ENCODE measurements at regions not wholly inside any gene's neighbourhood (a gene's known extent, or its start where the extent isn't known, plus 50 kb on each side); places are given as distances from the start of the nearest gene placed in this dataset.

DNA sequence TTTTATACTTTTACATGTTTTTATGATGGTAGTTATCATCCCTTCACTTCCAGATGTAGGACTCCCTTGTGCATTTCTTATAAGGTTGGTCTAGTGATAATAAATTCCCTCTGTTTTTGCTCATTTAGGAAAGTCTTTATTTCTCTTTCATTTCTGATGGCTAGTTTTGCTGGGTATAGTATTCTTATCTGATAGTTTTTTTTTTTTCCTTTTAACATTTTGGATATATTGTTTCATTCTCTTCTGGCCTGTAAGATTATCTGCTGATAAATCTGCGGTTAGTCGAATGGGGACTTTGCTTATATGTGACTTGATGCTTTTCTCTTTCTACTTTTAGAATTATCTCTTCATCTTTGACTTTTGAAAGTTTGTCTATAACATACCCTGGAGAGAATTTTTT, 153.1 kb upstream of the MPHOSPH6 start:
- intact Hi-C loops (cut with DNase I): no loop called here
- no peak overlapping the region for H3K27ac ChIP-seq
- H3K27me3 ChIP-seq: no peaks in the 10 kb centered on the region
- H3K4me1 ChIP-seq: no peaks in the 10 kb centered on the region
- H3K36me3 ChIP-seq: no peaks in the 10 kb centered on the region
- DNase-seq: no peak
- no peak overlapping the region for H3K4me3 ChIP-seq (replicated peaks in 1 of 3)
- TF ChIP-seq, protein P1, sequence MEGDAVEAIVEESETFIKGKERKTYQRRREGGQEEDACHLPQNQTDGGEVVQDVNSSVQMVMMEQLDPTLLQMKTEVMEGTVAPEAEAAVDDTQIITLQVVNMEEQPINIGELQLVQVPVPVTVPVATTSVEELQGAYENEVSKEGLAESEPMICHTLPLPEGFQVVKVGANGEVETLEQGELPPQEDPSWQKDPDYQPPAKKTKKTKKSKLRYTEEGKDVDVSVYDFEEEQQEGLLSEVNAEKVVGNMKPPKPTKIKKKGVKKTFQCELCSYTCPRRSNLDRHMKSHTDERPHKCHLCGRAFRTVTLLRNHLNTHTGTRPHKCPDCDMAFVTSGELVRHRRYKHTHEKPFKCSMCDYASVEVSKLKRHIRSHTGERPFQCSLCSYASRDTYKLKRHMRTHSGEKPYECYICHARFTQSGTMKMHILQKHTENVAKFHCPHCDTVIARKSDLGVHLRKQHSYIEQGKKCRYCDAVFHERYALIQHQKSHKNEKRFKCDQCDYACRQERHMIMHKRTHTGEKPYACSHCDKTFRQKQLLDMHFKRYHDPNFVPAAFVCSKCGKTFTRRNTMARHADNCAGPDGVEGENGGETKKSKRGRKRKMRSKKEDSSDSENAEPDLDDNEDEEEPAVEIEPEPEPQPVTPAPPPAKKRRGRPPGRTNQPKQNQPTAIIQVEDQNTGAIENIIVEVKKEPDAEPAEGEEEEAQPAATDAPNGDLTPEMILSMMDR (IDR thresholded peaks at IDR 0.05): no peak
- no peak for TF ChIP-seq POLR2A (IDR thresholded peaks at IDR 0.05)
- H3K9me3 ChIP-seq: no peaks in the 10 kb centered on the region
- 97% methylated on average over 2 of the region's 2 CpGs for WGBS, 2 donors

DNA sequence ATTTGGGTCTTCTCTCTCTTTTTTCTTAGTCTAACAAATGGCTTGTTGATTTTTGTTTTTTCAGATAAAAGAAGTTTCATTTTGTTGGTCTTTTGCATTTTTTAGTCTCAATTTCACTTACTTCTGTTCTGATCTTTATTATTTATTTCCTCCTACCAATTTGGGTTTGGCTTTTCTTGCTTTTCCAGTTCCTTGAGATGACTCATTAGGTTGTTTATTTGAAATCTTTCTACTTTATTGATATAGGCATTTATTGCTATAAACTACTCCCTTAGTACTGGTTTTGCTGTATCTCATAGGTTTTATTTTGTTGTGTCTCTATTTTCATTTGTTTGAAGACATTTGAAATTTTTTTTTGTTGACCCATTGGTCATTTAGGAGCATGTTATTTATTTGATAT, 152.2 kb upstream of the MPHOSPH6 start:
- Histone ChIP-seq H3K4me3 (replicated peaks in 1 of 3) (no peak overlapping the region), H3K9me3 (no peaks in the 10 kb centered on the region), H3K36me3 (no peaks in the 10 kb centered on the region), H3K27me3 (no peaks in the 10 kb centered on the region), H3K27ac (no peak overlapping the region), H3K4me1 (no peaks in the 10 kb centered on the region)
- DNase-seq: no peak
- intact Hi-C loops (cut with DNase I): no loop called here
- TF ChIP-seq, protein P1 (IDR thresholded peaks at IDR 0.05): no peak

DNA sequence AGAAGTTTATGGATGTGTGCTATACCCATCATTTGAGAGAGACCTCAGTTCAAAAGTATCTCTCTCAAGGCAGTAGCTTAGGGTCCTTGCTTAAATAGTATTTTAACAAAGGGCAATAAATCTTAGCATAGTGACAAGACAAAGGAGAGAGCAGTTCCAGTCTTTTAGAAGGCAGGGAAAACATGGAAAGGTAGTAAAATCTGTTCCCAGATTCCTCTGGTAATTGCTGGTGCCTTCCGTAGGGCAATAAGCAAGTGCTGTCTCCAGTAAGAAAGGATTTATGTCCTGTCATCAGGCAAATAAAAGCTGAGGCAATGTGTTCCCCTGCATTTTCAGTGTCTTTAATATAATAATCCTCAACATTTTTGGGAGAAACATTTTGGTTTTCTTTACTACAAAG, 149.0 kb upstream of the MPHOSPH6 start:
- 86 to 90% methylated on average over 1 of the region's 1 CpG for WGBS, 2 donors
- TF ChIP-seq, protein P1 (IDR thresholded peaks at IDR 0.05): no peak
- TF ChIP-seq POLR2A (IDR thresholded peaks at IDR 0.05): no peak
- Histone ChIP-seq H3K4me1 (no peaks in the 10 kb centered on the region), H3K9me3 (no peaks in the 10 kb centered on the region), H3K36me3 (no peaks in the 10 kb centered on the region), H3K27me3 (no peaks in the 10 kb centered on the region), H3K27ac (no peak overlapping the region), H3K4me3 (replicated peaks in 1 of 3) (no peak overlapping the region)
- no peak for DNase-seq
- intact Hi-C loops (cut with DNase I): loop anchor here (5.0 kb wide), 1 partner anchor 127 kb away; no protein-coding TSS in a partner anchor

DNA sequence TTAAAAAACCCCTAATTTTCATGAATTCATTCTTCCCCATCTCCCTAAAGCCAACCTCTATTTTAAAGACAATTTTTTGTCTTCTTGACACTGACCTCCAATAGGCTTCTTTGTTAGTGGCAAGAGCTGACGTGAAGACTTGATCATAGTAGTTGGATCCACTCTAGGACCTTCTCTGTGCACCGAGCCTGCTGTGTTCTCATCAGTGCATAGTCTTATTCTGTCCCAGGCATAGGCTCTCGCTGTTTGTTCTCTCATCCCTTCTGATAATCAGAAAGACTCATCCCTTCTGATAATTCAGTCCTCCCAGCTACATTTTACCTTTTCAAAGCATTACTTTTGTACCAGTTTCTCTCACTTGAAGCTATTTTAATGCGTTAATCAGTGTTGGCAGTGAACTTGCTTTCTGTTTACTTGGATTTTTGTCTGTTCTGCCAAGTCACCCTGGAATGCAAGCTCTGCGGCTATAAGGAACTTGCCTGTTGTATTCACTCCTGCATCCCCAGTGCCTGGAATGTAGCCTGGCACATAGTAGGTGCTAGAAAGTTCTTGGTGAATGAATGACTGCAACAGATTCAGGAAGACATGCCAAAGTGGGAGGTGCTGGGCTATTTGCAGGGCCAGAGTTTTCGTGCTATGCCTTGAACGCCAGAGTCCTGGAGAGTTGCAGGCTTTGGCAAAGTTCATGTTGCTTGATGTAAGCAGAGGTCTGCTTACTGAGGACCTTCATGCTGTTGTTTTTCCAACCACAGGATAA, 147.6 kb upstream of the MPHOSPH6 start:
- intact Hi-C loops (cut with DNase I): loop anchor here (5.0 kb wide), 1 partner anchor 125 kb away; no protein-coding TSS in a partner anchor
- Histone ChIP-seq H3K4me1 (no peaks in the 10 kb centered on the region), H3K27ac (no peak overlapping the region)

DNA sequence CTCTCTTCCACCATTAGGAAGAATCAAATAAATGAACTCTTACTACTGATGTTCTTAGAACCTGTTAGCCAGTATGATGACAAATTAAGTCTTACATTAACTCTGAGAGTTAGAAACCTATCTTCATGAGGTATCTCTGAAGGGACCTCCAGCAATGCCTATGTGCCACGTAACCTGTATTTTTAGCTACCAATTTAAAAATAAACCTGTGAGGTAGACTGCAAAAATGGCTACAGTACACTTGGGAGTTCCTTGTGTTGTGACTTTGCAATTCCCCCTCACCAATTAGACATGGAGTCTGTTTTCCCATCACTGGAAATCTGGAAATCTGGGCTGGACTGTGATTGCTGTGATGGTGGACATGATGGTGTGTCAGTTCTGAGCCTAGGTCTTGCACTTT, 143.7 kb upstream of the MPHOSPH6 start:
- intact Hi-C loops (cut with DNase I): no loop called here

More for the DNA sequence above, 147.6 kb upstream of the MPHOSPH6 start:
- WGBS, 2 donors: 77 to 83% methylated on average over 7 of the region's 7 CpGs
- Histone ChIP-seq H3K27me3 (no peaks in the 10 kb centered on the region), H3K36me3 (no peaks in the 10 kb centered on the region), H3K4me3 (replicated peaks in 1 of 3) (no peak overlapping the region), H3K9me3 (no peaks in the 10 kb centered on the region)
- no peak for DNase-seq
- no peak for TF ChIP-seq POLR2A (IDR thresholded peaks at IDR 0.05)
- TF ChIP-seq, protein P1 (IDR thresholded peaks at IDR 0.05): no peak

More for the DNA sequence above, 143.7 kb upstream of the MPHOSPH6 start:
- DNase-seq: no peak
- H3K9me3 ChIP-seq: no peaks in the 10 kb centered on the region
- no peaks in the 10 kb centered on the region for H3K4me1 ChIP-seq
- no peak overlapping the region for H3K4me3 ChIP-seq (replicated peaks in 1 of 3)
- no peak for TF ChIP-seq POLR2A (IDR thresholded peaks at IDR 0.05)
- TF ChIP-seq, protein P1 (IDR thresholded peaks at IDR 0.05): no peak
- no peaks in the 10 kb centered on the region for H3K36me3 ChIP-seq
- no peaks in the 10 kb centered on the region for H3K27me3 ChIP-seq
- no peak overlapping the region for H3K27ac ChIP-seq
- WGBS, 2 donors: 93 to 95% methylated on average over 1 of the region's 1 CpG
